ENCODE measurements at regions not wholly inside any gene's neighbourhood (a gene's known extent, or its start where the extent isn't known, plus 50 kb on each side); places are given as distances from the start of the nearest gene placed in this dataset.

DNA sequence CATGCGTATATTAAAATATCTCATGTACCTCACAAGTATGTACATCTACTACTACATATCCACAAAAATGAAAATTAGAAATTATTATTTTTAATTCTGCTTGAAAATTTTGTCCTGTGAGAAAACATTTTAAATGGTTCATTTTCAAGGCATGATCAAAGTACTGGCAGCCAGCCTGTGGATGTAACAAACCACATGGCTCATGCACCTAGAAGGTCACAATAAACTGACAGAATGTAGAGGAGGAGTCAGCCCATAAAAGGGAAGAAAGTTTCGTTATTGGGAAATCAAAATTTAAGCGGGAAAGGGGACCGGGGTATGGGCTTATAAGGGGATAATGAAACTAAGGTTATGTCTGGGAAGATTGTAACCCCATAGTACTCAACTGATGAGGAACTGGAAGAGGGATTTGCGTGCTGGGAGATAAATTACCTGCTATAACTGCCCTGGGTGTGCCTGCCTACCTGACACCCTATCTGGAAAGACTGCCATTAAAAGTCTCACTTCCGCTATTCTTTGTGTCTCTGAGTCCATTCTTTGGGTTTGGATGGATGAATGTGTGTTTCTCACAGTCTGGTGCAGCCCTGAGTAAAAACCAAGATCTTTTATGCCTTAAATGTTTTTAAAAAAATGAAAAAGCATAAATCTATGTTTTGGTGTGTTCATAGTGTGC lies 62.2 kb upstream of the PCED1B start:
- intact Hi-C loops (cut with DNase I; ENCODE audit: low total_unique reads): no loop called here
- no peak for TF ChIP-seq POLR2A (IDR thresholded peaks at IDR 0.05)
- TF ChIP-seq, protein P1, sequence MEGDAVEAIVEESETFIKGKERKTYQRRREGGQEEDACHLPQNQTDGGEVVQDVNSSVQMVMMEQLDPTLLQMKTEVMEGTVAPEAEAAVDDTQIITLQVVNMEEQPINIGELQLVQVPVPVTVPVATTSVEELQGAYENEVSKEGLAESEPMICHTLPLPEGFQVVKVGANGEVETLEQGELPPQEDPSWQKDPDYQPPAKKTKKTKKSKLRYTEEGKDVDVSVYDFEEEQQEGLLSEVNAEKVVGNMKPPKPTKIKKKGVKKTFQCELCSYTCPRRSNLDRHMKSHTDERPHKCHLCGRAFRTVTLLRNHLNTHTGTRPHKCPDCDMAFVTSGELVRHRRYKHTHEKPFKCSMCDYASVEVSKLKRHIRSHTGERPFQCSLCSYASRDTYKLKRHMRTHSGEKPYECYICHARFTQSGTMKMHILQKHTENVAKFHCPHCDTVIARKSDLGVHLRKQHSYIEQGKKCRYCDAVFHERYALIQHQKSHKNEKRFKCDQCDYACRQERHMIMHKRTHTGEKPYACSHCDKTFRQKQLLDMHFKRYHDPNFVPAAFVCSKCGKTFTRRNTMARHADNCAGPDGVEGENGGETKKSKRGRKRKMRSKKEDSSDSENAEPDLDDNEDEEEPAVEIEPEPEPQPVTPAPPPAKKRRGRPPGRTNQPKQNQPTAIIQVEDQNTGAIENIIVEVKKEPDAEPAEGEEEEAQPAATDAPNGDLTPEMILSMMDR (IDR thresholded peaks at IDR 0.05): no peak

DNA sequence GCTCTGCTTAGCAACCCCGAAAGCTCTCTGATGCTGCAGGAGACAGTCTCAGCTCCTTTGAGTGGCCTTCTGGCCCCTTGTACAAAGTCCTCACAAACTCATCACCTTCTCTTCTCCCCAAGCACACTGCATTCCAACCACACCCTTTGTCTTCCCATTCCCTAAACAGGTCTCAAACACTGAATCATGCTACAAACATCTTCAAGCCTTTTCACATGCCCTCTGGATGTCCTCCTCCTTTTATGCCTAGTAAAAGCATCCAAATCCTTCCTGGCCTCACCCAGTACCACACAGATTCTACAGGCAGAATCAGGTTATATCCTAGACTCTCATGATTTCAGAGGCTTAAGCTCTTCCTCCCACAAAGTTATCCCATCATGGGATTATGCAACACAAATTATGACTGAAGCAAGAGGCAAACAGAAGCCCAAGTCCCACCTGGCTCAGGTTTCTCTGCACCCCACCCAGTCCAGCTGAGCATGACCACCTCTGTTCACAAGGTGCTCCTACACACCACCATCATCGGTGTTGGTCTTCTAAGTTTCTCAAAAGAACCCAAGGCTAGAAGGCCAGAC lies 61.4 kb upstream of the PCED1B start:
- no peak for DNase-seq (ENCODE audit: low spot score in 2 of 2)
- no peak overlapping the region for H3K4me3 ChIP-seq (ENCODE audit: low read depth, poor library complexity, severe bottlenecking)
- TF ChIP-seq, protein P1 (IDR thresholded peaks at IDR 0.05): no peak
- 80 to 81% methylated on average over 2 of the region's 2 CpGs for WGBS, 2 donors
- intact Hi-C loops (cut with DNase I; ENCODE audit: low total_unique reads): no loop called here

More for the DNA sequence above, 62.2 kb upstream of the PCED1B start:
- 83 to 88% methylated on average over 6 of the region's 6 CpGs for WGBS, 2 donors
- no peak overlapping the region for H3K4me3 ChIP-seq (ENCODE audit: low read depth, poor library complexity, severe bottlenecking)
- DNase-seq (ENCODE audit: low spot score in 2 of 2): no peak

- no peak overlapping the region for H3K4me3 ChIP-seq (ENCODE audit: low read depth, poor library complexity, severe bottlenecking)
- TF ChIP-seq POLR2A (IDR thresholded peaks at IDR 0.05): no peak
- TF ChIP-seq, protein P1 (IDR thresholded peaks at IDR 0.05): no peak
- WGBS, 2 donors: 66 to 74% methylated on average over 7 of the region's 7 CpGs
- intact Hi-C loops (cut with DNase I; ENCODE audit: low total_unique reads): no loop called here
- no peak for DNase-seq (ENCODE audit: low spot score in 2 of 2)
Measured at GRCh38 chr12:47020211-47020821, 59.1 kb upstream of the PCED1B start.

- WGBS, 2 donors: 49% methylated on average over 2 of the region's 2 CpGs
- TF ChIP-seq, protein P1 (IDR thresholded peaks at IDR 0.05): no peak
- TF ChIP-seq POLR2A (IDR thresholded peaks at IDR 0.05): no peak
- intact Hi-C loops (cut with DNase I; ENCODE audit: low total_unique reads): no loop called here
Measured at GRCh38 chr12:47021298-47021697, 58.1 kb upstream of the PCED1B start.

DNA sequence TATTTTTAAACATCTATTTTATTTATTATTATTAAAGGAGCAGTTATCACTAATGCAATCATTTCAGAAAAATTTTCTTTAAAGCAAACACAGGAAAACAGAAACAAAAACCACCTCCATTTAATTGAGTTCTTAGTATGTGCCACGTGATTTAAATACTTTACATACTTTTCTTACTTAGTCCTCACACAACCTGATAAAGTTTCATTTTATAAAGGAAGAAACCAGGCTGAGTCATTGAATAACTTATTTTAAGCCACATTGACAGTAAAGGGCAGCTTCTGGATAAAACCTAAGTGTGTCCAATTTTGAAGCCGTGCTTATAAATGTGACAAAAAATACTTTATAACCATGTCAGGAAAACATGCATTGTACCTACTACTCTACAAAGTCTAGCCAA lies 57.1 kb upstream of the PCED1B start:
- TF ChIP-seq, protein P1 (IDR thresholded peaks at IDR 0.05): no peak
- no peak for TF ChIP-seq POLR2A (IDR thresholded peaks at IDR 0.05)
- WGBS, 2 donors: 38 to 42% methylated on average over 2 of the region's 2 CpGs
- DNase-seq (ENCODE audit: low spot score in 2 of 2): no peak
- intact Hi-C loops (cut with DNase I; ENCODE audit: low total_unique reads): no loop called here
- H3K4me3 ChIP-seq (ENCODE audit: low read depth, poor library complexity, severe bottlenecking): no peak overlapping the region

More at GRCh38 chr12:47021298-47021697, 58.1 kb upstream of the PCED1B start:
- no peak for DNase-seq (ENCODE audit: low spot score in 2 of 2)
- no peak overlapping the region for H3K4me3 ChIP-seq (ENCODE audit: low read depth, poor library complexity, severe bottlenecking)
